PC-3 (cell line): ENCODE measurements at regions not wholly inside any gene's neighbourhood (a gene's known extent, or its start where the extent isn't known, plus 50 kb on each side); places are given as distances from the start of the nearest gene placed in this dataset.
"Not testable (repeated sequence)": the region's sequence is repeated elsewhere in the genome, so short reads cannot be mapped to it uniquely, and the experiment has no call there.

Experiments
- CTCF ChIP-seq: fragments of 300-600 bp; sonication (generic); conservative IDR thresholded peaks from 2 replicates; pipeline ENCODE4 v1.5.1; 2017; ENCODE audit warnings: antibody characterized with exemption, low read depth, mild to moderate bottlenecking, low read length
- EZH2 ChIP-seq: fragments of 300-600 bp; sonication (generic); IDR thresholded peaks from one replicate; pipeline ENCODE4 v1.6.1; 2017; ENCODE audit warnings: antibody characterized with exemption, mild to moderate bottlenecking, low read length; ENCODE audit not compliant: unreplicated experiment
- EZH2phosphoT487 ChIP-seq: fragments of 300-600 bp; sonication (generic); IDR thresholded peaks from 2 replicates; pipeline ENCODE4 v1.6.1; 2018; ENCODE audit warnings: mild to moderate bottlenecking, antibody characterized with exemption, low read length, borderline replicate concordance

- not testable (repeated sequence) for TF ChIP-seq EZH2, CTCF, EZH2phosphoT487
These were observed 270.8 kb upstream of the FRG2C start for GRCh38 chr3:75393288-75393694.
